ENCODE measurements at regions not wholly inside any gene's neighbourhood (a gene's known extent, or its start where the extent isn't known, plus 50 kb on each side); places are given as distances from the start of the nearest gene placed in this dataset.

DNA sequence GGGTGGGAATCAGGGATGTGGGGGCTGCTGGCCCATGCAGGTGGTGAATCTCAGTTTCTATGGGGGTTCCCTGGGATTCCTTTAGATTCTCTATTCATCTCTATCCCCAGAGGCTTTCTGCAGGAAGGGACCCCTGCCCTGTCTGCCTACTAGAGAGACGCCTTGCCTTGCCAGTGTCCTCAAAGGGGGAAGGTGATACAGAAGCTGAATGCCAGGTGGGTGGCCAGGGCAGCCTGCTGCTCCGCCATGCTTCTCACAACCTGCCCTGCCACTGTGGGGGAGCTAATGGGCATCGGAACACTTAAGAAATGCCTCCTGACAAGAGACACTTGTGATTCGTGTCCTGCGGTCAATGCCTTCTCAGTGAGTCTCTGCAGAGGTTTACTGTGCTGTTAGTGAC, 368.4 kb downstream of the EN1 start:
- Histone ChIP-seq H3K9ac (ENCODE audit: low read depth, low read length, poor library complexity, severe bottlenecking) (no peak overlapping the region), H3K36me3 (ENCODE audit: insufficient read depth, low read length) (no peaks in the 10 kb centered on the region), H2AFZ (ENCODE audit: low read length) (no peak overlapping the region), H3K4me2 (ENCODE audit: low read depth, low read length, poor library complexity, severe bottlenecking) (no peak overlapping the region), H3K4me3 (ENCODE audit: low read length, poor library complexity, severe bottlenecking) (no peak overlapping the region), H3K79me2 (ENCODE audit: insufficient read depth, low read length) (no peaks in the 10 kb centered on the region), H3K4me1 (ENCODE audit: insufficient read depth, low read length, poor library complexity, severe bottlenecking) (no peaks in the 10 kb centered on the region), H3K9me3 (ENCODE audit: insufficient read depth, low read depth, low read length) (no peaks in the 10 kb centered on the region; the same call in 1 of the 2 replicates), H3K9me2 (replicated peaks; ENCODE audit: low read depth, low read length) (no peaks in the 10 kb centered on the region), H4K20me1 (ENCODE audit: insufficient read depth, low read length, poor library complexity, severe bottlenecking) (no peaks in the 10 kb centered on the region), H3K27me3 (ENCODE audit: insufficient read depth, low read length, poor library complexity, severe bottlenecking) (no peaks in the 10 kb centered on the region), H3F3A (ENCODE audit: low read depth) (no peaks in the 10 kb centered on the region)
- TF ChIP-seq, protein P1, sequence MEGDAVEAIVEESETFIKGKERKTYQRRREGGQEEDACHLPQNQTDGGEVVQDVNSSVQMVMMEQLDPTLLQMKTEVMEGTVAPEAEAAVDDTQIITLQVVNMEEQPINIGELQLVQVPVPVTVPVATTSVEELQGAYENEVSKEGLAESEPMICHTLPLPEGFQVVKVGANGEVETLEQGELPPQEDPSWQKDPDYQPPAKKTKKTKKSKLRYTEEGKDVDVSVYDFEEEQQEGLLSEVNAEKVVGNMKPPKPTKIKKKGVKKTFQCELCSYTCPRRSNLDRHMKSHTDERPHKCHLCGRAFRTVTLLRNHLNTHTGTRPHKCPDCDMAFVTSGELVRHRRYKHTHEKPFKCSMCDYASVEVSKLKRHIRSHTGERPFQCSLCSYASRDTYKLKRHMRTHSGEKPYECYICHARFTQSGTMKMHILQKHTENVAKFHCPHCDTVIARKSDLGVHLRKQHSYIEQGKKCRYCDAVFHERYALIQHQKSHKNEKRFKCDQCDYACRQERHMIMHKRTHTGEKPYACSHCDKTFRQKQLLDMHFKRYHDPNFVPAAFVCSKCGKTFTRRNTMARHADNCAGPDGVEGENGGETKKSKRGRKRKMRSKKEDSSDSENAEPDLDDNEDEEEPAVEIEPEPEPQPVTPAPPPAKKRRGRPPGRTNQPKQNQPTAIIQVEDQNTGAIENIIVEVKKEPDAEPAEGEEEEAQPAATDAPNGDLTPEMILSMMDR (conservative IDR thresholded peaks at IDR 0.05; ENCODE audit: low read length), result no peak
- no peak for TF ChIP-seq EZH2phosphoT487 (IDR thresholded peaks at IDR 0.05; ENCODE audit: borderline replicate concordance)

DNA sequence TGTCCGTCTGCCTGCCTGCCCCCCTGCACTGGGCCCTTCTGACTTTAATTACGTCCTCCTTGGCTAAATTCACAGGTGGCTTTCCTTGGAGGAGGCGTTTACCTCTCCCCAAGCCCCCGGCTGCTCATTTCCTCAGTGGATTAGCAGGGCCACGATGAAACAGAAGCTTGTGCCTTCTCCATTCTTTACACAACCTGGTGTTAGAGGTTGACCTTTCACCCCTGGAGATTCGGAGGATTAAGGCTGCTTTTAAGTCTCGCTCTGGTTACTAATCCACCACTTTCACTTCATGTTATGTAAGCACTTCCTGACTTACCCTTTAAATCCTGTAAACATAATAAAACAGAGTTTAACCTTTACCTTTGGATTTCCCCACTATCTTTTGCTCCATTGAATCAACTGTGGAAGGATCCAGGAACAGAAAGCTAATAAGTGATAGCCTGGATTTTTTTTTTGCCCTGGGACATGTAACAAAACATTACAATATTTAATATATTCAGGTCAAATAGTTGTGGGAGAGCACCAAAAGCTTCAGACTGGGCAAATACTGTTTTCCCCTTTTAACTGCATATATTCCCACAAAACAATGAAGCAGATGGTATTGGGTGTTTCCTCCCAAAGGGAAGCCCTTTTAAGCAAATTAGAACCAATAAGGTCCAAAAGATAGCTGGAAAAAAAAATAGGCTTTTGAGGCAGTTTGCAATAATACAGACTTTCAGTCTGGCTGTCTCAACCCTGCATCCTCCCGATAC, 370.2 kb downstream of the EN1 start:
- Histone ChIP-seq H3K4me2 (ENCODE audit: low read depth, low read length, poor library complexity, severe bottlenecking) (no peak overlapping the region), H3K79me2 (ENCODE audit: insufficient read depth, low read length) (no peaks in the 10 kb centered on the region), H3K36me3 (ENCODE audit: insufficient read depth, low read length) (no peaks in the 10 kb centered on the region), H3K4me3 (ENCODE audit: low read length, poor library complexity, severe bottlenecking) (no peak overlapping the region), H3F3A (ENCODE audit: low read depth) (no peaks in the 10 kb centered on the region), H3K9ac (ENCODE audit: low read depth, low read length, poor library complexity, severe bottlenecking) (no peak overlapping the region), H3K9me3 (ENCODE audit: insufficient read depth, low read depth, low read length) (no peaks in the 10 kb centered on the region; the same call in 1 of the 2 replicates), H4K20me1 (ENCODE audit: insufficient read depth, low read length, poor library complexity, severe bottlenecking) (no peaks in the 10 kb centered on the region), H2AFZ (ENCODE audit: low read length) (no peak overlapping the region), H3K4me1 (ENCODE audit: insufficient read depth, low read length, poor library complexity, severe bottlenecking) (no peaks in the 10 kb centered on the region), H3K9me2 (replicated peaks; ENCODE audit: low read depth, low read length) (no peaks in the 10 kb centered on the region), H3K27me3 (ENCODE audit: insufficient read depth, low read length, poor library complexity, severe bottlenecking) (no peaks in the 10 kb centered on the region)
- TF ChIP-seq EZH2phosphoT487 (IDR thresholded peaks at IDR 0.05; ENCODE audit: borderline replicate concordance), result no peak
- TF ChIP-seq, protein P1 (conservative IDR thresholded peaks at IDR 0.05; ENCODE audit: low read length), result no peak

DNA sequence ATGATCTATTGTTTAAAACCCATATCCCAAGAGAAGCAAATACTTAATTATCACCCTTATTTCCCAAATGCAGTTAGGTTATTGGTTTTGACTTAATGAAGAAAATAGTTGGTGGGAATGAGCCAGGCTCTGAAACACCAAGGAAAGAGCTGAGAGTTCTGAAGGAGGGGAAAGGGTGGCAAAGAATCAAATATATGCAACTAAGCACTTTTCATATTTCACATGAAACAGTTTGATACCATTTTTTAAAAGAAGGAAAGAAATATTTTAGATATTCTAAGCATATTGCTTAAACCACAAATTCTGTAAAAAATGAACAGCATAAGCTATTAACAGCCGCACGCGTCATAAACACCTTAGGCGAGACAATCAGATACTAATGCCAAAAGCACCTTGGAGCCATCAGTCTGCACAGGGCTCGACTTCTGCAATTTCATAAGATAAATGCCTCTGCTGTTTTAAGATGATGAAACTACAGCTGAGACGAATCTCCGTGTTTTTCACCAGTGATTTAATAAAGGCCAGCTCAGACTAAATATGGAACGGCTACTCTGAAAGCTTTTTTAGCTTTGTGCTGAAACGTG, 371.7 kb downstream of the EN1 start:
- no peaks in the 10 kb centered on the region for H3K79me2 ChIP-seq (ENCODE audit: insufficient read depth, low read length)
- H4K20me1 ChIP-seq (ENCODE audit: insufficient read depth, low read length, poor library complexity, severe bottlenecking), result no peaks in the 10 kb centered on the region
- H3K27me3 ChIP-seq (ENCODE audit: insufficient read depth, low read length, poor library complexity, severe bottlenecking), result no peaks in the 10 kb centered on the region
- H3K9ac ChIP-seq (ENCODE audit: low read depth, low read length, poor library complexity, severe bottlenecking), result no peak overlapping the region
- H3K4me2 ChIP-seq (ENCODE audit: low read depth, low read length, poor library complexity, severe bottlenecking), result no peak overlapping the region
- H3F3A ChIP-seq (ENCODE audit: low read depth), result no peaks in the 10 kb centered on the region
- H3K4me3 ChIP-seq (ENCODE audit: low read length, poor library complexity, severe bottlenecking), result no peak overlapping the region
- TF ChIP-seq, protein P1 (conservative IDR thresholded peaks at IDR 0.05; ENCODE audit: low read length), result no peak
- TF ChIP-seq EZH2phosphoT487 (IDR thresholded peaks at IDR 0.05; ENCODE audit: borderline replicate concordance), result no peak
- no peak overlapping the region for H2AFZ ChIP-seq (ENCODE audit: low read length)
- no peaks in the 10 kb centered on the region for H3K36me3 ChIP-seq (ENCODE audit: insufficient read depth, low read length)
- no peaks in the 10 kb centered on the region for H3K4me1 ChIP-seq (ENCODE audit: insufficient read depth, low read length, poor library complexity, severe bottlenecking)
- H3K9me2 ChIP-seq (replicated peaks; ENCODE audit: low read depth, low read length), result no peaks in the 10 kb centered on the region
- no peaks in the 10 kb centered on the region; the same call in 1 of the 2 replicates for H3K9me3 ChIP-seq (ENCODE audit: insufficient read depth, low read depth, low read length)
